ENCODE measurements at regions not wholly inside any gene's neighbourhood (a gene's known extent, or its start where the extent isn't known, plus 50 kb on each side); places are given as distances from the start of the nearest gene placed in this dataset.

DNA sequence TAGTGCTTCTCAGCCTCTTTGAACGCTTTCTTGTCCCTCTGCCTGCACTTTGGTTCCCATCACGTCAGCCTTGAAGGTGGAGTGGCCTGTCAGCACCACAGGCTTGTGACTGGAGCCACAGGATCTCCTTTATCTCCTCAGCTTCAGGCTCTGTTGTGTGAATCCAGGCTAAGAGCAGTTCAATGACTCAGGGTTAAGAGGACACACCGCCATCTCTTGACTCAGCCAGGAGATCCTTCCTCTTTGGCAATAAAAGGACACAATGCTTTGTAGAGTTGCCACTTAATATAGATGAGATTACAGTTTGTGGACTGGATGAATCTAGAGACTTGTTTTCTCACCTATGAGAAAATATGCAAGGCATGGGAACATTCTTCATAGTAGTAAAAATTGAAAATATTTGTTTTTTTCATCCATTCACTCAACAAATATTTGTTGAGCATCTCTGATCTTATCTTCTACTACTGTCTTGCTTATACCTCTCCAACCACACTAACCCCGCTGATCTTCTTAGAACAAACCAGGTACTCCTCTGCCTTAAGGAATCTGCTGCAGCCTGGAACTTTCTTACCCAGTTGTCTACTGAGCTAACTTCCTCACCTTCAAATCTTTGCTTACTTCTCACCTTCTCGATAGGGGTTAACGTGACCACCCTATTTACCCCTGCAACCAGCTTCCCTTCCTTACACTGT is 62.3 kb downstream of the UCHL1 start:
- no peak for TF ChIP-seq EZH2phosphoT487 (IDR thresholded peaks at IDR 0.05; ENCODE audit: insufficient read depth, low read depth)
- TF ChIP-seq EZH2 (IDR thresholded peaks at IDR 0.05; ENCODE audit: insufficient read depth, poor library complexity, severe bottlenecking) = no peak
